KMS-11 (cell line): ENCODE measurements at regions not wholly inside any gene's neighbourhood (a gene's known extent, or its start where the extent isn't known, plus 50 kb on each side); places are given as distances from the start of the nearest gene placed in this dataset.

Source experiments
- H2AFZ ChIP-seq: fragments of 200-600 bp; sonication (generic); 2 replicates; pipeline ENCODE4 v1.6.1; 2016; ENCODE audit warnings: antibody characterized with exemption, mixed run types, low read depth
- H3K27ac ChIP-seq: fragments of 200-600 bp; sonication (generic); 2 replicates; pipeline ENCODE4 v1.6.1; 2016; ENCODE audit warnings: mild to moderate bottlenecking, mixed run types
- H3K27me3 ChIP-seq: fragments of 200-600 bp; sonication (generic); 2 replicates; pipeline ENCODE4 v1.6.1; 2017; ENCODE audit warnings: mild to moderate bottlenecking, low read depth, mixed run types, moderate library complexity; ENCODE audit not compliant: insufficient read depth
- H3K36me3 ChIP-seq: fragments of 200-600 bp; sonication (generic); 2 replicates; pipeline ENCODE4 v1.6.1; 2017; ENCODE audit warnings: mild to moderate bottlenecking, mixed run types; ENCODE audit not compliant: insufficient read depth
- H3K4me1 ChIP-seq: fragments of 200-600 bp; sonication (generic); 2 replicates; pipeline ENCODE4 v1.6.1; 2016; ENCODE audit warnings: mild to moderate bottlenecking, low read depth, mixed run types; ENCODE audit not compliant: poor library complexity, severe bottlenecking
- H3K4me2 ChIP-seq: fragments of 200-600 bp; sonication (generic); 2 replicates; pipeline ENCODE4 v1.7.0; 2016; ENCODE audit warnings: mild to moderate bottlenecking, mixed run types
- H3K4me3 ChIP-seq: fragments of 200-600 bp; sonication (generic); IDR thresholded peaks from 2 replicates; pipeline ENCODE4 v1.6.1; 2017; ENCODE audit warnings: low read depth, low read length, mixed read lengths; ENCODE audit not compliant: insufficient read depth
- H3K79me2 ChIP-seq: fragments of 200-600 bp; sonication (generic); 2 replicates; pipeline ENCODE4 v1.6.1; 2016; ENCODE audit warnings: low read depth, mixed run types; ENCODE audit not compliant: insufficient read depth
- H3K9ac ChIP-seq: fragments of 200-600 bp; sonication (generic); 2 replicates; pipeline ENCODE4 v1.6.1; 2016; ENCODE audit warnings: mild to moderate bottlenecking, mixed run types
- H4K20me1 ChIP-seq: fragments of 200-600 bp; sonication (generic); 2 replicates; pipeline ENCODE4 v1.6.1; 2016; ENCODE audit warnings: mild to moderate bottlenecking, mixed run types; ENCODE audit not compliant: insufficient read depth
- CTCF ChIP-seq: fragments of 200-600 bp; sonication (generic); conservative IDR thresholded peaks from 2 replicates; pipeline ENCODE4 v1.6.1; 2017; ENCODE audit warnings: low read depth, mild to moderate bottlenecking, antibody characterized with exemption, low read length, moderate library complexity, mixed read lengths

GRCh38 chr7:120028636-120029035 lies 244.3 kb upstream of the KCND2 start:
- H3K4me1 ChIP-seq: no peaks in the 10 kb centered on the region
- TF ChIP-seq CTCF: no peak
- H3K36me3 ChIP-seq: no peaks in the 10 kb centered on the region
- no peak overlapping the region for H3K27ac ChIP-seq
- no peaks in the 10 kb centered on the region for H3K79me2 ChIP-seq
- H3K4me2 ChIP-seq: no peak overlapping the region
- H3K9ac ChIP-seq: no peak overlapping the region
- H3K4me3 ChIP-seq: no peak overlapping the region
- no peaks in the 10 kb centered on the region for H3K27me3 ChIP-seq
- no peaks in the 10 kb centered on the region for H4K20me1 ChIP-seq
- no peak overlapping the region for H2AFZ ChIP-seq

GRCh38 chr7:120030876-120031275 lies 242.1 kb upstream of the KCND2 start:
- Histone ChIP-seq H3K4me2 (no peak overlapping the region), H3K36me3 (no peaks in the 10 kb centered on the region), H3K79me2 (no peaks in the 10 kb centered on the region), H3K27ac (no peak overlapping the region), H3K27me3 (no peaks in the 10 kb centered on the region), H3K4me1 (no peaks in the 10 kb centered on the region), H3K4me3 (no peak overlapping the region), H3K9ac (no peak overlapping the region), H2AFZ (no peak overlapping the region), H4K20me1 (no peaks in the 10 kb centered on the region)
- no peak for TF ChIP-seq CTCF

GRCh38 chr7:120033114-120033513 lies 239.9 kb upstream of the KCND2 start:
- H3K4me2 ChIP-seq: no peak overlapping the region
- peak overlapping the region; percentile 9; the same call in 1 of the 2 replicates for H2AFZ ChIP-seq
- no peaks in the 10 kb centered on the region for H3K36me3 ChIP-seq
- no peaks in the 10 kb centered on the region for H4K20me1 ChIP-seq
- no peaks in the 10 kb centered on the region for H3K4me1 ChIP-seq
- no peaks in the 10 kb centered on the region for H3K79me2 ChIP-seq
- TF ChIP-seq CTCF: no peak
- no peak overlapping the region for H3K27ac ChIP-seq
- no peaks in the 10 kb centered on the region for H3K27me3 ChIP-seq
- no peak overlapping the region for H3K4me3 ChIP-seq
- no peak overlapping the region for H3K9ac ChIP-seq

- Histone ChIP-seq H3K27me3 (no peaks in the 10 kb centered on the region), H2AFZ (no peak overlapping the region), H3K79me2 (no peaks in the 10 kb centered on the region), H4K20me1 (no peaks in the 10 kb centered on the region), H3K4me2 (no peak overlapping the region), H3K4me1 (no peaks in the 10 kb centered on the region), H3K4me3 (no peak overlapping the region), H3K36me3 (no peaks in the 10 kb centered on the region), H3K27ac (no peak overlapping the region), H3K9ac (no peak overlapping the region)
- no peak for TF ChIP-seq CTCF
These were observed 233.8 kb upstream of the KCND2 start for GRCh38 chr7:120039138-120039537.

GRCh38 chr7:120041798-120042197 lies 231.2 kb upstream of the KCND2 start:
- no peaks in the 10 kb centered on the region for H3K79me2 ChIP-seq
- H3K27me3 ChIP-seq: no peaks in the 10 kb centered on the region
- no peak overlapping the region for H3K9ac ChIP-seq
- H3K4me2 ChIP-seq: no peak overlapping the region
- H3K36me3 ChIP-seq: no peaks in the 10 kb centered on the region
- no peak for TF ChIP-seq CTCF
- H4K20me1 ChIP-seq: no peaks in the 10 kb centered on the region
- no peak overlapping the region for H3K27ac ChIP-seq
- H2AFZ ChIP-seq: no peak overlapping the region
- H3K4me1 ChIP-seq: no peaks in the 10 kb centered on the region
- H3K4me3 ChIP-seq: no peak overlapping the region
